Loucy (cell line): ENCODE measurements at regions not wholly inside any gene's neighbourhood (a gene's known extent, or its start where the extent isn't known, plus 50 kb on each side); places are given as distances from the start of the nearest gene placed in this dataset.
"Not testable (repeated sequence)": the region's sequence is repeated elsewhere in the genome, so short reads cannot be mapped to it uniquely, and the experiment has no call there.

ENCODE experiments used
- H2AFZ ChIP-seq: fragments of 200-600 bp; sonication (generic); 2 replicates; pipeline ENCODE4 v1.6.0; 2016; ENCODE audit warnings: antibody characterized with exemption, mild to moderate bottlenecking, low read length, moderate library complexity
- H3F3A ChIP-seq: fragments of 200-600 bp; 2 replicates; pipeline ENCODE4 v1.6.0; 2016; ENCODE audit warnings: antibody characterized with exemption, low read depth, mild to moderate bottlenecking
- H3K27me3 ChIP-seq: fragments of 200-600 bp; sonication (generic); 2 replicates; pipeline ENCODE4 v1.6.1; 2014; ENCODE audit warnings: low read length, mild to moderate bottlenecking; ENCODE audit not compliant: insufficient read depth, poor library complexity, severe bottlenecking
- H3K36me3 ChIP-seq: fragments of 200-600 bp; sonication (generic); 2 replicates; pipeline ENCODE4 v1.6.1; 2016; ENCODE audit warnings: low read length; ENCODE audit not compliant: insufficient read depth
- H3K4me1 ChIP-seq: fragments of 200-600 bp; sonication (generic); 2 replicates; pipeline ENCODE4 v1.5.1; 2014; ENCODE audit warnings: low read length, mild to moderate bottlenecking; ENCODE audit not compliant: insufficient read depth, poor library complexity, severe bottlenecking
- H3K4me2 ChIP-seq: fragments of 200-600 bp; sonication (generic); 2 replicates; pipeline ENCODE4 v1.6.0; 2014; ENCODE audit warnings: antibody characterized with exemption, low read length, low read depth, mild to moderate bottlenecking; ENCODE audit not compliant: poor library complexity, severe bottlenecking
- H3K4me3 ChIP-seq: fragments of 200-600 bp; sonication (generic); 2 replicates; pipeline ENCODE4 v1.5.1; 2014; ENCODE audit warnings: low read length, mild to moderate bottlenecking, mixed read lengths; ENCODE audit not compliant: poor library complexity, severe bottlenecking
- H3K79me2 ChIP-seq: fragments of 200-600 bp; sonication (generic); 2 replicates; pipeline ENCODE4 v1.6.1; 2014; ENCODE audit warnings: low read length; ENCODE audit not compliant: insufficient read depth
- H3K9ac ChIP-seq: fragments of 200-600 bp; sonication (generic); 2 replicates; pipeline ENCODE4 v1.6.0; 2014; ENCODE audit warnings: mild to moderate bottlenecking, low read depth, low read length, moderate library complexity; ENCODE audit not compliant: poor library complexity, severe bottlenecking
- H3K9me2 ChIP-seq: fragments of 200-600 bp; sonication (generic); replicated peaks from 2 replicates; pipeline ENCODE4 v1.6.1; 2016; ENCODE audit warnings: low read depth, low read length, mixed read lengths
- H3K9me3 ChIP-seq: fragments of 200-600 bp; sonication (generic); 2 replicates; pipeline ENCODE4 v1.6.1; 2014; ENCODE audit warnings: mild to moderate bottlenecking, antibody characterized with exemption, low read length, low read depth; ENCODE audit not compliant: insufficient read depth
- H4K20me1 ChIP-seq: fragments of 200-600 bp; sonication (generic); 2 replicates; pipeline ENCODE4 v1.6.0; 2014; ENCODE audit warnings: antibody characterized with exemption, low read length, mild to moderate bottlenecking; ENCODE audit not compliant: insufficient read depth, poor library complexity, severe bottlenecking
- CTCF ChIP-seq: fragments of 200-600 bp; sonication (generic); conservative IDR thresholded peaks from 2 replicates; pipeline ENCODE4 v1.5.1; 2014; ENCODE audit warnings: mild to moderate bottlenecking, antibody characterized with exemption, low read length
- EZH2phosphoT487 ChIP-seq: fragments of 200-600 bp; IDR thresholded peaks from 2 replicates; pipeline ENCODE4 v1.6.1; 2018; ENCODE audit warnings: antibody characterized with exemption, mild to moderate bottlenecking, moderate library complexity, borderline replicate concordance

GRCh38 chr22:23450434-23450795 is 129.7 kb downstream of the IGLL1 start:
- no peaks in the 10 kb centered on the region for H3F3A ChIP-seq
- no peaks in the 10 kb centered on the region for H3K4me1 ChIP-seq
- no peaks in the 10 kb centered on the region for H3K9me2 ChIP-seq
- no peaks in the 10 kb centered on the region for H4K20me1 ChIP-seq
- H2AFZ ChIP-seq: no peak overlapping the region
- no peak for TF ChIP-seq CTCF
- TF ChIP-seq EZH2phosphoT487: no peak
- no peaks in the 10 kb centered on the region for H3K36me3 ChIP-seq
- no peaks in the 10 kb centered on the region for H3K27me3 ChIP-seq
- H3K9ac ChIP-seq: no peak overlapping the region
- no peaks in the 10 kb centered on the region for H3K79me2 ChIP-seq
- H3K4me2 ChIP-seq: no peak overlapping the region
- H3K4me3 ChIP-seq: no peak overlapping the region
- peaks cover 3% of the 10 kb centered on the region; the same call in 1 of the 2 replicates for H3K9me3 ChIP-seq

- H3K9me3 ChIP-seq, H3K4me2 ChIP-seq, H2AFZ ChIP-seq, H3K4me3 ChIP-seq, H3K27me3 ChIP-seq, H3F3A ChIP-seq, H3K9ac ChIP-seq, H3K79me2 ChIP-seq, H3K36me3 ChIP-seq, H3K9me2 ChIP-seq, H3K4me1 ChIP-seq, H4K20me1 ChIP-seq: not testable (repeated sequence)
These were observed 130.2 kb downstream of the IGLL1 start for GRCh38 chr22:23449748-23450433.

- not testable (repeated sequence) for H3F3A ChIP-seq, H4K20me1 ChIP-seq, H2AFZ ChIP-seq, H3K4me2 ChIP-seq, H3K27me3 ChIP-seq, H3K9ac ChIP-seq, H3K79me2 ChIP-seq, H3K4me1 ChIP-seq, H3K9me3 ChIP-seq, H3K4me3 ChIP-seq, H3K36me3 ChIP-seq, H3K9me2 ChIP-seq
These were observed 131.4 kb downstream of the IGLL1 start for GRCh38 chr22:23448499-23449288.

GRCh38 chr22:23446796-23447350 is 133.2 kb downstream of the IGLL1 start:
- TF ChIP-seq EZH2phosphoT487: no peak
- TF ChIP-seq CTCF: no peak
- Histone ChIP-seq H3K9me3 (peaks cover 3% of the 10 kb centered on the region; the same call in 1 of the 2 replicates), H2AFZ (no peak overlapping the region), H4K20me1 (no peaks in the 10 kb centered on the region), H3K4me3 (no peak overlapping the region), H3K9ac (no peak overlapping the region), H3K79me2 (no peaks in the 10 kb centered on the region), H3K4me1 (no peaks in the 10 kb centered on the region), H3F3A (no peaks in the 10 kb centered on the region), H3K4me2 (no peak overlapping the region), H3K36me3 (no peaks in the 10 kb centered on the region), H3K27me3 (no peaks in the 10 kb centered on the region), H3K9me2 (no peaks in the 10 kb centered on the region)

- not testable (repeated sequence) for H3K4me3 ChIP-seq, H4K20me1 ChIP-seq, H3K4me1 ChIP-seq, H3K9me3 ChIP-seq, H3K9ac ChIP-seq, H3F3A ChIP-seq, H3K27me3 ChIP-seq, H3K4me2 ChIP-seq, H2AFZ ChIP-seq, H3K9me2 ChIP-seq, H3K36me3 ChIP-seq, H3K79me2 ChIP-seq
These were observed 133.9 kb downstream of the IGLL1 start for GRCh38 chr22:23446194-23446593.
